ENCODE measurements at regions not wholly inside any gene's neighbourhood (a gene's known extent, or its start where the extent isn't known, plus 50 kb on each side); places are given as distances from the start of the nearest gene placed in this dataset.

DNA sequence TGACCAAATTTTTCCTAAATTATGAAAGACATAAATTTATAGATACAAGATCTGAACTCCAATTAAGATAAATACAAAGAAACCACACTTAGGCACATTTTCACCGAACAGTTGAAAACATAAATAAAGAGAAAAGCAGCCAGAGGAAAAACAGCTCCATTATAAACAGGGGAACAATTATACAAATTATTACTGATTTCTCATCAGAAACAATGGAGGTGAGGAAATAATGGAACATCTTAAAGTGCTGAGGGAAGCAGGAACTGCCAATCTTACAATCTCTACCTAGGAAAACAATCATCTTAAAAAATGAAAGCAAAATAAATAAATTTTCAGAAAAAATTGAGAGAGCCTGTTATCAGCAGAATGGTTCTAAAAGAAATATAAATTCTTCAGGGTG, 234.4 kb upstream of the PMFBP1 start:
- Histone ChIP-seq H3K4me3 (ENCODE audit: low read depth, low read length) (no peak overlapping the region), H3K36me3 (ENCODE audit: control insufficient read depth, insufficient read depth, low read length) (no peaks in the 10 kb centered on the region), H3K9me3 (no peaks in the 10 kb centered on the region), H3K27me3 (replicated peaks; ENCODE audit: control insufficient read depth, insufficient read depth, low read length) (no peaks in the 10 kb centered on the region), H3K4me1 (no peaks in the 10 kb centered on the region)
- peaks cover 10% of the 10 kb centered on the region for H3K9me3 Mint-ChIP-seq (ENCODE audit: unreplicated experiment)
- H3K27ac Mint-ChIP-seq (ENCODE audit: unreplicated experiment), result no peak overlapping the region
- BruUV-seq (replicated peaks), result no TSS peak
- H3K27me3 Mint-ChIP-seq (ENCODE audit: insufficient read depth, unreplicated experiment), result no peaks in the 10 kb centered on the region
- CTCF ChIA-PET, result no interaction called here
- TF ChIP-seq, protein P1, sequence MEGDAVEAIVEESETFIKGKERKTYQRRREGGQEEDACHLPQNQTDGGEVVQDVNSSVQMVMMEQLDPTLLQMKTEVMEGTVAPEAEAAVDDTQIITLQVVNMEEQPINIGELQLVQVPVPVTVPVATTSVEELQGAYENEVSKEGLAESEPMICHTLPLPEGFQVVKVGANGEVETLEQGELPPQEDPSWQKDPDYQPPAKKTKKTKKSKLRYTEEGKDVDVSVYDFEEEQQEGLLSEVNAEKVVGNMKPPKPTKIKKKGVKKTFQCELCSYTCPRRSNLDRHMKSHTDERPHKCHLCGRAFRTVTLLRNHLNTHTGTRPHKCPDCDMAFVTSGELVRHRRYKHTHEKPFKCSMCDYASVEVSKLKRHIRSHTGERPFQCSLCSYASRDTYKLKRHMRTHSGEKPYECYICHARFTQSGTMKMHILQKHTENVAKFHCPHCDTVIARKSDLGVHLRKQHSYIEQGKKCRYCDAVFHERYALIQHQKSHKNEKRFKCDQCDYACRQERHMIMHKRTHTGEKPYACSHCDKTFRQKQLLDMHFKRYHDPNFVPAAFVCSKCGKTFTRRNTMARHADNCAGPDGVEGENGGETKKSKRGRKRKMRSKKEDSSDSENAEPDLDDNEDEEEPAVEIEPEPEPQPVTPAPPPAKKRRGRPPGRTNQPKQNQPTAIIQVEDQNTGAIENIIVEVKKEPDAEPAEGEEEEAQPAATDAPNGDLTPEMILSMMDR (IDR thresholded peaks at IDR 0.05; ENCODE audit: insufficient read depth in 1 of 2, low read depth in 1 of 2, low read length in 1 of 2, severe bottlenecking in 1 of 2, unreplicated experiment in 1 of 2), result no peak
- intact Hi-C loops (cut with micrococcal nuclease; ENCODE audit: unreplicated experiment), result no loop called here
- no peak for DNase-seq
- no peak overlapping the region for H3K4me3 Mint-ChIP-seq (ENCODE audit: unreplicated experiment)
- H3K4me1 Mint-ChIP-seq (ENCODE audit: low read depth, unreplicated experiment), result no peaks in the 10 kb centered on the region
- POLR2A ChIA-PET, result no interaction called here
- H3K36me3 Mint-ChIP-seq (ENCODE audit: insufficient read depth, unreplicated experiment), result no peaks in the 10 kb centered on the region

DNA sequence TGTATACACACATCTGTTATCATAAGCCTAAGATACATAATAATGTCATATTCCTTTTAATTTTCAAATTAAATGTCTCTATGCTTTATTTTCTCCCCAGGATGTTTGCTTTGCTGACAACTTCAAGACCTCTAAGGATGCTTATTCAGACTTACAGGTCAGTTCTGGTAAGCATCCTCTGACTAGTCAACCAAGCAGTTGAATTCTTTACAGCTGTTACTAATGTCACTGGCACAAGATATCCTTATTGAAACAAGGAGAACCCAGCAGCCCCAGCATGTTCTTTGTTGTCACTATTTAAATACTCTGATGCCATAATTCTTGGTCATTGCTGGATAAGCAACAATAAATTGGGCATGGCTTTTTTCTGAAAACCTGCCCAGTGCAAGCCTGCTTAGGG, 232.3 kb upstream of the PMFBP1 start:
- Histone ChIP-seq H3K9me3 (no peaks in the 10 kb centered on the region), H3K27me3 (replicated peaks; ENCODE audit: control insufficient read depth, insufficient read depth, low read length) (no peaks in the 10 kb centered on the region), H3K4me1 (no peaks in the 10 kb centered on the region), H3K4me3 (ENCODE audit: low read depth, low read length) (no peak overlapping the region), H3K36me3 (ENCODE audit: control insufficient read depth, insufficient read depth, low read length) (no peaks in the 10 kb centered on the region)
- H3K4me3 Mint-ChIP-seq (ENCODE audit: unreplicated experiment), result no peak overlapping the region
- DNase-seq, result no peak
- no peaks in the 10 kb centered on the region for H3K4me1 Mint-ChIP-seq (ENCODE audit: low read depth, unreplicated experiment)
- ChIA-PET CTCF (no interaction called here), POLR2A (no interaction called here)
- H3K27me3 Mint-ChIP-seq (ENCODE audit: insufficient read depth, unreplicated experiment), result no peaks in the 10 kb centered on the region
- intact Hi-C loops (cut with micrococcal nuclease; ENCODE audit: unreplicated experiment), result no loop called here
- no peak overlapping the region for H3K27ac Mint-ChIP-seq (ENCODE audit: unreplicated experiment)
- BruUV-seq (replicated peaks), result no TSS peak
- peaks cover 10% of the 10 kb centered on the region for H3K9me3 Mint-ChIP-seq (ENCODE audit: unreplicated experiment)
- TF ChIP-seq, protein P1 (IDR thresholded peaks at IDR 0.05; ENCODE audit: insufficient read depth in 1 of 2, low read depth in 1 of 2, low read length in 1 of 2, severe bottlenecking in 1 of 2, unreplicated experiment in 1 of 2), result no peak
- no peaks in the 10 kb centered on the region for H3K36me3 Mint-ChIP-seq (ENCODE audit: insufficient read depth, unreplicated experiment)

DNA sequence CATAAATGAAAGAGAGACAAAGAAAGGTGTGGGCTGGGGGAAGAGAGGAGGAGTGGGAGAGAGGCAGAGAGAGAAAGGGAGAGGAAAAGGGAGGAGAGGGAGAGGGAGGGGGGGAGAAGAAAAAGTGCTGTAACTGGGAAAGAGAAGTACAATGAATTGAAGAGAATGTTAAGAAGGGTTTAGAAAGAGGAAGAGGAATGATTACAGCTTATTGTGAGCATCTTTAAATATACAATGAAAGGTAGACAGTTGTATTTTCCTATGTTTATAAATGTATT, 229.1 kb upstream of the PMFBP1 start:
- intact Hi-C loops (cut with micrococcal nuclease; ENCODE audit: unreplicated experiment), result loop anchor here (2.0 kb wide), 1 partner anchor 158 kb away; no protein-coding TSS in a partner anchor
- Histone ChIP-seq H3K9me3 (no peaks in the 10 kb centered on the region), H3K36me3 (ENCODE audit: control insufficient read depth, insufficient read depth, low read length) (no peaks in the 10 kb centered on the region), H3K27me3 (replicated peaks; ENCODE audit: control insufficient read depth, insufficient read depth, low read length) (no peaks in the 10 kb centered on the region), H3K4me1 (no peaks in the 10 kb centered on the region), H3K4me3 (ENCODE audit: low read depth, low read length) (no peak overlapping the region)
- no TSS peak for BruUV-seq (replicated peaks)
- POLR2A ChIA-PET, result no interaction called here
- H3K9me3 Mint-ChIP-seq (ENCODE audit: unreplicated experiment), result peaks cover 10% of the 10 kb centered on the region
- H3K4me1 Mint-ChIP-seq (ENCODE audit: low read depth, unreplicated experiment), result no peaks in the 10 kb centered on the region
- TF ChIP-seq, protein P1 (IDR thresholded peaks at IDR 0.05; ENCODE audit: insufficient read depth in 1 of 2, low read depth in 1 of 2, low read length in 1 of 2, severe bottlenecking in 1 of 2, unreplicated experiment in 1 of 2), result no peak
- no peaks in the 10 kb centered on the region for H3K27me3 Mint-ChIP-seq (ENCODE audit: insufficient read depth, unreplicated experiment)
- H3K4me3 Mint-ChIP-seq (ENCODE audit: unreplicated experiment), result no peak overlapping the region
- H3K36me3 Mint-ChIP-seq (ENCODE audit: insufficient read depth, unreplicated experiment), result no peaks in the 10 kb centered on the region
- CTCF ChIA-PET, result interaction anchor here (0.7 to 2.2 kb wide), 2 partner anchors 59 to 66 kb away, joined by 3 to 19 read pairs; no protein-coding TSS in a partner anchor
- DNase-seq, result no peak
- H3K27ac Mint-ChIP-seq (ENCODE audit: unreplicated experiment), result no peak overlapping the region
